Liver (tissue), 8 donors: ENCODE measurements at regions not wholly inside any gene's neighbourhood (a gene's known extent, or its start where the extent isn't known, plus 50 kb on each side); places are given as distances from the start of the nearest gene placed in this dataset.
"Not testable (repeated sequence)": the region's sequence is repeated elsewhere in the genome, so short reads cannot be mapped to it uniquely, and the experiment has no call there.

Experiments used
- DNase-seq: peaks from one replicate; pipeline ENCODE4 v3.0.0-alpha.2; 2017; ENCODE audit warnings: low spot score
- H3K27ac ChIP-seq, 2 donors: one replicate each; pipeline ENCODE4 v1.7.0; 2013; ENCODE audit warnings: inconsistent platforms in 2 of 2, low read length in 2 of 2, control low read depth in 1 of 2, low read depth in 1 of 2, mild to moderate bottlenecking in 1 of 2
- H3K27me3 ChIP-seq, 4 donors: one replicate each; pipeline versions ENCODE4 v1.6.1 to v1.7.0; 2013; ENCODE audit warnings: low read length in 3 of 4, inconsistent platforms in 1 of 4, mild to moderate bottlenecking in 1 of 4, moderate library complexity in 1 of 4; ENCODE audit not compliant: control insufficient read depth in 4 of 4, insufficient read depth in 4 of 4
- H3K36me3 ChIP-seq, 4 donors: one replicate each; pipeline versions ENCODE4 v1.6.1 to v1.7.0; 2013; ENCODE audit warnings: low read length in 3 of 4, mild to moderate bottlenecking in 3 of 4, low read depth in 1 of 4, moderate library complexity in 1 of 4; ENCODE audit not compliant: control insufficient read depth in 4 of 4, insufficient read depth in 3 of 4
- H3K4me1 ChIP-seq, 4 donors: one replicate each; pipeline versions ENCODE4 v1.6.1 to v1.7.0; 2013; ENCODE audit warnings: low read length in 3 of 4, mild to moderate bottlenecking in 3 of 4, moderate library complexity in 1 of 4; ENCODE audit not compliant: control insufficient read depth in 4 of 4, insufficient read depth in 4 of 4
- H3K4me3 ChIP-seq, 3 donors: one replicate each; pipeline versions ENCODE4 v1.6.1 to v1.7.0; 2013; ENCODE audit warnings: low read length in 3 of 3, control low read depth in 1 of 3, low read depth in 1 of 3, mild to moderate bottlenecking in 1 of 3
- H3K9ac ChIP-seq, 2 donors: one replicate each; pipeline ENCODE4 v1.7.0; 2013; ENCODE audit warnings: low read length in 2 of 2, mild to moderate bottlenecking in 2 of 2, moderate library complexity in 2 of 2, control low read depth in 1 of 2, low read depth in 1 of 2
- H3K9me3 ChIP-seq, 4 donors: one replicate each; pipeline versions ENCODE4 v1.6.1 to v1.7.0; 2013; ENCODE audit warnings: low read length in 3 of 4; ENCODE audit not compliant: control insufficient read depth in 4 of 4
- EGR1 ChIP-seq, 2 donors: IDR thresholded peaks; 2 replicates each; pipeline ENCODE4 v1.6.1; 2016 to 2018; ENCODE audit warnings: antibody characterized with exemption in 2 of 2, low read depth in 2 of 2
- FOXA1 ChIP-seq: IDR thresholded peaks from 2 replicates; pipeline ENCODE4 v1.6.1; 2016; ENCODE audit warnings: antibody characterized with exemption
- FOXA2 ChIP-seq: IDR thresholded peaks from 2 replicates; pipeline ENCODE4 v1.6.1; 2016; ENCODE audit warnings: antibody characterized with exemption
- GABPA ChIP-seq, 2 donors: IDR thresholded peaks in 1 of 2; conservative IDR thresholded peaks in 1 of 2; 2 replicates each; pipeline ENCODE4 v1.6.1; 2016; ENCODE audit warnings: antibody characterized with exemption in 2 of 2, mild to moderate bottlenecking in 1 of 2, moderate library complexity in 1 of 2
- HNF4A ChIP-seq, 2 donors: conservative IDR thresholded peaks; 2 replicates each; pipeline ENCODE4 v1.6.1; 2016; ENCODE audit warnings: antibody characterized with exemption in 2 of 2, mild to moderate bottlenecking in 2 of 2
- HNF4G ChIP-seq: IDR thresholded peaks from 2 replicates; pipeline ENCODE4 v1.6.1; 2016; ENCODE audit warnings: antibody characterized with exemption
- JUND ChIP-seq, 2 donors: IDR thresholded peaks; 2 replicates each; pipeline ENCODE4 v1.6.1; 2016; ENCODE audit warnings: antibody characterized with exemption in 2 of 2
- NR2F2 ChIP-seq: IDR thresholded peaks from 2 replicates; pipeline ENCODE4 v1.6.1; 2016; ENCODE audit warnings: antibody characterized with exemption
- RAD21 ChIP-seq, 2 donors: IDR thresholded peaks; 2 replicates each; pipeline ENCODE4 v1.6.1; 2016; ENCODE audit warnings: antibody characterized with exemption in 2 of 2, mild to moderate bottlenecking in 2 of 2
- RXRA ChIP-seq, 2 donors: IDR thresholded peaks; 2 replicates each; pipeline ENCODE4 v1.6.1; 2017 to 2018; ENCODE audit warnings: antibody characterized with exemption in 2 of 2, mild to moderate bottlenecking in 1 of 2
- SP1 ChIP-seq: IDR thresholded peaks from 2 replicates; pipeline ENCODE4 v1.6.1; 2018; ENCODE audit warnings: antibody characterized with exemption, mild to moderate bottlenecking
- TAF1 ChIP-seq: conservative IDR thresholded peaks from 2 replicates; pipeline ENCODE4 v1.6.1; 2016; ENCODE audit warnings: antibody characterized with exemption, mild to moderate bottlenecking
- YY1 ChIP-seq: IDR thresholded peaks from 2 replicates; pipeline ENCODE4 v1.6.1; 2016; ENCODE audit warnings: antibody characterized with exemption, mild to moderate bottlenecking
- WGBS: extraction: QIAGEN DNeasy Blood & Tissue Kit; methylation state at CpG from one replicate; pipeline ENCODE4 v1.1.7; 2013; 5-methylcytosine and 5-hydroxymethylcytosine counted together
- TF ChIP-seq, protein P1 (sequence below): fragments of 150-350 bp; IDR thresholded peaks from 2 replicates; pipeline ENCODE4 v1.5.1; 2017; ENCODE audit warnings: improper control_type of control experiment, low read depth, low read length; ENCODE audit not compliant: missing input control
- TF ChIP-seq, protein P2 (sequence below): IDR thresholded peaks from 2 replicates; pipeline ENCODE4 v1.6.1; 2016; ENCODE audit warnings: antibody characterized with exemption
- TF ChIP-seq, protein P3 (sequence below): IDR thresholded peaks from 2 replicates; pipeline ENCODE4 v1.6.1; 2016; ENCODE audit warnings: antibody characterized with exemption, mild to moderate bottlenecking
- TF ChIP-seq, protein P4 (sequence below): IDR thresholded peaks from 2 replicates; pipeline ENCODE4 v1.6.1; 2016; ENCODE audit warnings: antibody characterized with exemption
- TF ChIP-seq, protein P5 (sequence below): IDR thresholded peaks from 2 replicates; pipeline ENCODE4 v1.6.1; 2016; ENCODE audit warnings: antibody characterized with exemption
- donor health status: healthy.
- donor health status: healthy.
- donor health status: healthy.
- donor health status: healthy.
- donor health status: healthy.

DNA sequence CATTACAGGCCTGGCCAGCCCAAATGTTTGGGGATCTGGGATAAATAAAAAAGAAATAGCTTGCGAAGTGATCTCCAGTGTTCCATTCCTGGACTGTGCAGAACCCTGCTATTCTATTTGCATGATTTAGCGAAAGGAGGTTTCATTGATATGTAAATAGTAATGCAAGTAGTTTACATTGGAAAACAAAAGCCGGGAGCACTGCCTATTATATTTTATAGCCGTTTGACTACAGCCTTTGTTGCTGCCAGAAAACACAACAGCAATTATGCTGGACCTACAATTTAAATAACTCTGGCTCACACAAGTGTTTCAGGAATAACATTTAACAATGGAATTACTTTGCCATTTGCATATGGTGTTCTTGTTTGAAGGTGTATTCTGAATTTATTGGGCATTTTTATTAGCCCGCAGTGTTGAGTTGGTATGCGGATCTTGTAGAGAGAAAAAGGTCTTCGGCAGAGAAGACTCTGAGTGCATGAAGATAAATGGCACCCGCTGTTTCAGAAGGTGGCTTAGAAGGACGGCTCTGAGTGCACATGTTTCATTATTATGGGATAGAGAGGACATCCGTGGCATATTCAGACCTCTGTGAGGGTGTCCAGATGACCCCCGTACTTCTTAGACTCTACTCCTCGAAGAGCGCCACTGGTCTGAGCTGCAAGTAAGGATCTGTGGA, 315.0 kb downstream of the BRD1 start:
- Histone ChIP-seq H3K9ac (no peak overlapping the region), H3K27me3 (peaks cover 0 to 4% (median 0%) of the 10 kb centered on the region in 4 donors), H3K4me1 (no peaks in the 10 kb centered on the region), H3K27ac (no peak overlapping the region), H3K9me3 (peaks cover 0 to 13% (median 7%) of the 10 kb centered on the region in 4 donors), H3K36me3 (no peaks in the 10 kb centered on the region), H3K4me3 (no peak overlapping the region)
- 75% methylated on average over 13 of the region's 13 CpGs for WGBS
- TF ChIP-seq, protein P1, sequence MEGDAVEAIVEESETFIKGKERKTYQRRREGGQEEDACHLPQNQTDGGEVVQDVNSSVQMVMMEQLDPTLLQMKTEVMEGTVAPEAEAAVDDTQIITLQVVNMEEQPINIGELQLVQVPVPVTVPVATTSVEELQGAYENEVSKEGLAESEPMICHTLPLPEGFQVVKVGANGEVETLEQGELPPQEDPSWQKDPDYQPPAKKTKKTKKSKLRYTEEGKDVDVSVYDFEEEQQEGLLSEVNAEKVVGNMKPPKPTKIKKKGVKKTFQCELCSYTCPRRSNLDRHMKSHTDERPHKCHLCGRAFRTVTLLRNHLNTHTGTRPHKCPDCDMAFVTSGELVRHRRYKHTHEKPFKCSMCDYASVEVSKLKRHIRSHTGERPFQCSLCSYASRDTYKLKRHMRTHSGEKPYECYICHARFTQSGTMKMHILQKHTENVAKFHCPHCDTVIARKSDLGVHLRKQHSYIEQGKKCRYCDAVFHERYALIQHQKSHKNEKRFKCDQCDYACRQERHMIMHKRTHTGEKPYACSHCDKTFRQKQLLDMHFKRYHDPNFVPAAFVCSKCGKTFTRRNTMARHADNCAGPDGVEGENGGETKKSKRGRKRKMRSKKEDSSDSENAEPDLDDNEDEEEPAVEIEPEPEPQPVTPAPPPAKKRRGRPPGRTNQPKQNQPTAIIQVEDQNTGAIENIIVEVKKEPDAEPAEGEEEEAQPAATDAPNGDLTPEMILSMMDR: no peak
- TF ChIP-seq GABPA (IDR thresholded peaks at IDR 0.05 in 1 of 2, conservative IDR thresholded peaks at IDR 0.05 in 1 of 2) (no peak), JUND (IDR thresholded peaks at IDR 0.05) (no peak), HNF4G (no peak), RXRA (IDR thresholded peaks at IDR 0.05) (no peak), NR2F2 (no peak), FOXA1 (no peak), YY1 (no peak), EGR1 (IDR thresholded peaks at IDR 0.05; ENCODE audit: low read depth in 2 of 2) (no peak), FOXA2 (no peak), SP1 (no peak), TAF1 (no peak), HNF4A (conservative IDR thresholded peaks at IDR 0.05) (no peak), RAD21 (IDR thresholded peaks at IDR 0.05) (no peak)
- TF ChIP-seq, protein P2, sequence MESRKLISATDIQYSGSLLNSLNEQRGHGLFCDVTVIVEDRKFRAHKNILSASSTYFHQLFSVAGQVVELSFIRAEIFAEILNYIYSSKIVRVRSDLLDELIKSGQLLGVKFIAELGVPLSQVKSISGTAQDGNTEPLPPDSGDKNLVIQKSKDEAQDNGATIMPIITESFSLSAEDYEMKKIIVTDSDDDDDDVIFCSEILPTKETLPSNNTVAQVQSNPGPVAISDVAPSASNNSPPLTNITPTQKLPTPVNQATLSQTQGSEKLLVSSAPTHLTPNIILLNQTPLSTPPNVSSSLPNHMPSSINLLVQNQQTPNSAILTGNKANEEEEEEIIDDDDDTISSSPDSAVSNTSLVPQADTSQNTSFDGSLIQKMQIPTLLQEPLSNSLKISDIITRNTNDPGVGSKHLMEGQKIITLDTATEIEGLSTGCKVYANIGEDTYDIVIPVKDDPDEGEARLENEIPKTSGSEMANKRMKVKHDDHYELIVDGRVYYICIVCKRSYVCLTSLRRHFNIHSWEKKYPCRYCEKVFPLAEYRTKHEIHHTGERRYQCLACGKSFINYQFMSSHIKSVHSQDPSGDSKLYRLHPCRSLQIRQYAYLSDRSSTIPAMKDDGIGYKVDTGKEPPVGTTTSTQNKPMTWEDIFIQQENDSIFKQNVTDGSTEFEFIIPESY: no peak
- TF ChIP-seq, protein P3, sequence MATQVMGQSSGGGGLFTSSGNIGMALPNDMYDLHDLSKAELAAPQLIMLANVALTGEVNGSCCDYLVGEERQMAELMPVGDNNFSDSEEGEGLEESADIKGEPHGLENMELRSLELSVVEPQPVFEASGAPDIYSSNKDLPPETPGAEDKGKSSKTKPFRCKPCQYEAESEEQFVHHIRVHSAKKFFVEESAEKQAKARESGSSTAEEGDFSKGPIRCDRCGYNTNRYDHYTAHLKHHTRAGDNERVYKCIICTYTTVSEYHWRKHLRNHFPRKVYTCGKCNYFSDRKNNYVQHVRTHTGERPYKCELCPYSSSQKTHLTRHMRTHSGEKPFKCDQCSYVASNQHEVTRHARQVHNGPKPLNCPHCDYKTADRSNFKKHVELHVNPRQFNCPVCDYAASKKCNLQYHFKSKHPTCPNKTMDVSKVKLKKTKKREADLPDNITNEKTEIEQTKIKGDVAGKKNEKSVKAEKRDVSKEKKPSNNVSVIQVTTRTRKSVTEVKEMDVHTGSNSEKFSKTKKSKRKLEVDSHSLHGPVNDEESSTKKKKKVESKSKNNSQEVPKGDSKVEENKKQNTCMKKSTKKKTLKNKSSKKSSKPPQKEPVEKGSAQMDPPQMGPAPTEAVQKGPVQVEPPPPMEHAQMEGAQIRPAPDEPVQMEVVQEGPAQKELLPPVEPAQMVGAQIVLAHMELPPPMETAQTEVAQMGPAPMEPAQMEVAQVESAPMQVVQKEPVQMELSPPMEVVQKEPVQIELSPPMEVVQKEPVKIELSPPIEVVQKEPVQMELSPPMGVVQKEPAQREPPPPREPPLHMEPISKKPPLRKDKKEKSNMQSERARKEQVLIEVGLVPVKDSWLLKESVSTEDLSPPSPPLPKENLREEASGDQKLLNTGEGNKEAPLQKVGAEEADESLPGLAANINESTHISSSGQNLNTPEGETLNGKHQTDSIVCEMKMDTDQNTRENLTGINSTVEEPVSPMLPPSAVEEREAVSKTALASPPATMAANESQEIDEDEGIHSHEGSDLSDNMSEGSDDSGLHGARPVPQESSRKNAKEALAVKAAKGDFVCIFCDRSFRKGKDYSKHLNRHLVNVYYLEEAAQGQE: no peak
- TF ChIP-seq, protein P4, sequence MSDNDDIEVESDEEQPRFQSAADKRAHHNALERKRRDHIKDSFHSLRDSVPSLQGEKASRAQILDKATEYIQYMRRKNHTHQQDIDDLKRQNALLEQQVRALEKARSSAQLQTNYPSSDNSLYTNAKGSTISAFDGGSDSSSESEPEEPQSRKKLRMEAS: no peak
- TF ChIP-seq, protein P5, sequence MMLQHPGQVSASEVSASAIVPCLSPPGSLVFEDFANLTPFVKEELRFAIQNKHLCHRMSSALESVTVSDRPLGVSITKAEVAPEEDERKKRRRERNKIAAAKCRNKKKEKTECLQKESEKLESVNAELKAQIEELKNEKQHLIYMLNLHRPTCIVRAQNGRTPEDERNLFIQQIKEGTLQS: no peak
- DNase-seq: no peak

DNA sequence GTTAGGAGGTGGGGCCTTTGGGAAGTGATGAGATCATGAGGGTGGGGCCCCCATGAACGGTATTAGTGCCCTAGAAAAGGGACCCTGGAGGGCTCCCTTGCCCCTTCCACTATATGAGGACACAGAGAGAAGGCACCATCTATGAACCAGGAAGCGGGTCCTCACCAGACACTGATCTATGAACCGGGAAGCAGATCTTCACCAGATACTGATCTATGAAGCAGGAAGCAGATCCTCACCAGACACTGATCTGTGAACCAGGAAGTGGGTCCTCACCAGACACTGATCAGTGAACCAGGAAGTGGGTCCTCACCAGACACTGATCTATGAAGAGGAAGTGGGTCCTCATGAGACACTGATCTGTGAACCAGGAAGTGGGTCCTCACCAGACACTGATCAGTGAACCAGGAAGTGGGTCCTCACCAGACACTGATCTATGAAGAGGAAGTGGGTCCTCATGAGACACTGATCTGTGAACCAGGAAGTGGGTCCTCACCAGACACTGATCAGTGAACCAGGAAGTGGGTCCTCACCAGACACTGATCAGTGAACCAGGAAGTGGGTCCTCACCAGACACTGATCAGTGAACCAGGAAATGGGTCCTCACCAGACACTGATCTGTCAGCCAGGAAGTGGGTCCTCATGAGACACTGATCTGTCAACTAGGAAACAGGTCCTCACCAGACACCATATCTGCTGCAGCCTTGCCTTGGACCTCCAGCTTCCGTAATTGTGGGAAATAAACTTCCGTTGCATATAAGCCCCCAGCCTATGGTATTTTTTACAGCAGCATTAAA, 316.1 kb downstream of the BRD1 start:
- H3K4me3 ChIP-seq, DNase-seq, H3K36me3 ChIP-seq, H3K4me1 ChIP-seq, H3K9ac ChIP-seq, H3K27ac ChIP-seq, H3K27me3 ChIP-seq: not testable (repeated sequence)
- WGBS: 91% methylated on average over 5 of the region's 5 CpGs
- peaks cover 0 to 13% (median 7%) of the 10 kb centered on the region in 4 donors for H3K9me3 ChIP-seq
